OCI-LY3 (cell line): ENCODE measurements at regions not wholly inside any gene's neighbourhood (a gene's known extent, or its start where the extent isn't known, plus 50 kb on each side); places are given as distances from the start of the nearest gene placed in this dataset.

ENCODE experiments used
- EZH2phosphoT487 ChIP-seq: fragments of 200-600 bp; shearing (Covaris generic); IDR thresholded peaks from 2 replicates; pipeline ENCODE4 v1.6.1; 2018; ENCODE audit warnings: antibody characterized with exemption, mixed run types, low read depth
- TF ChIP-seq, protein P1 (sequence below): fragments of 200-600, 300-600 bp; sonication (generic); IDR thresholded peaks from 2 replicates; pipeline ENCODE4 v1.5.1; 2014; ENCODE audit warnings: antibody characterized with exemption, low read length, low read depth

- TF ChIP-seq, protein P1, sequence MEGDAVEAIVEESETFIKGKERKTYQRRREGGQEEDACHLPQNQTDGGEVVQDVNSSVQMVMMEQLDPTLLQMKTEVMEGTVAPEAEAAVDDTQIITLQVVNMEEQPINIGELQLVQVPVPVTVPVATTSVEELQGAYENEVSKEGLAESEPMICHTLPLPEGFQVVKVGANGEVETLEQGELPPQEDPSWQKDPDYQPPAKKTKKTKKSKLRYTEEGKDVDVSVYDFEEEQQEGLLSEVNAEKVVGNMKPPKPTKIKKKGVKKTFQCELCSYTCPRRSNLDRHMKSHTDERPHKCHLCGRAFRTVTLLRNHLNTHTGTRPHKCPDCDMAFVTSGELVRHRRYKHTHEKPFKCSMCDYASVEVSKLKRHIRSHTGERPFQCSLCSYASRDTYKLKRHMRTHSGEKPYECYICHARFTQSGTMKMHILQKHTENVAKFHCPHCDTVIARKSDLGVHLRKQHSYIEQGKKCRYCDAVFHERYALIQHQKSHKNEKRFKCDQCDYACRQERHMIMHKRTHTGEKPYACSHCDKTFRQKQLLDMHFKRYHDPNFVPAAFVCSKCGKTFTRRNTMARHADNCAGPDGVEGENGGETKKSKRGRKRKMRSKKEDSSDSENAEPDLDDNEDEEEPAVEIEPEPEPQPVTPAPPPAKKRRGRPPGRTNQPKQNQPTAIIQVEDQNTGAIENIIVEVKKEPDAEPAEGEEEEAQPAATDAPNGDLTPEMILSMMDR, result no peak
- TF ChIP-seq EZH2phosphoT487, result no peak
Measured at GRCh38 chr6:56343295-56343694, 95.9 kb upstream of the COL21A1 start.
